ENCODE measurements at regions not wholly inside any gene's neighbourhood (a gene's known extent, or its start where the extent isn't known, plus 50 kb on each side); places are given as distances from the start of the nearest gene placed in this dataset.
"Not testable (repeated sequence)": the region's sequence is repeated elsewhere in the genome, so short reads cannot be mapped to it uniquely, and the experiment has no call there.

GRCh38 chr2:136322428-136322827, 204.5 kb upstream of the CXCR4 start:
- in situ Hi-C loops (cut with HindIII; ENCODE audit: low pct_ligation_motif_present, low pct_unique_long_range_greater_than_20kb, low sequenced_read_pairs), result no loop called here
- no peak for DNase-seq

- DNase-seq, result no peak
- in situ Hi-C loops (cut with HindIII; ENCODE audit: low pct_ligation_motif_present, low pct_unique_long_range_greater_than_20kb, low sequenced_read_pairs), result no loop called here
Measured at GRCh38 chr2:136319651-136320050, 201.7 kb upstream of the CXCR4 start.

DNA sequence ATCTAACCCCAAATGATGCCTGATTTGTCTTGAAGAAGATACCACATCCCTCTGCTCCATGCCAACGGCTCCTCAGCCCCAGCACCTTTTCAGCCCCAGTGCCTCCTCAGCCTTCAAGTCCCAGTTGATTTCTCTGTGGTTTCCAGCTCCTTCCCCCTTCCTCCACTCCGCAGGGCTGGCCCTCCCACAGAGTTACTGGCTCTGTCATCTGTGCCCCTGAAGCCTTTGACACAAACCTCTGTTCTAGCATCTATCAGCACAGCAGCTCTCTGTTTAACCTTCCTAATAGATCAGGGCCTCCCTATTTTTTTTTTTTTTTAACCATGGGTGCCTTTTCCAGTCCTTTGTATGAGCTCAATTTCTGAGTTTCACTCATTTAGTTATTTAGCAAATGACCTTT, 201.3 kb upstream of the CXCR4 start:
- in situ Hi-C loops (cut with HindIII; ENCODE audit: low pct_ligation_motif_present, low pct_unique_long_range_greater_than_20kb, low sequenced_read_pairs), result no loop called here
- no peak for DNase-seq

GRCh38 chr2:136314240-136314639, 196.3 kb upstream of the CXCR4 start:
- in situ Hi-C loops (cut with HindIII; ENCODE audit: low pct_ligation_motif_present, low pct_unique_long_range_greater_than_20kb, low sequenced_read_pairs), result no loop called here
- no peak for DNase-seq

DNA sequence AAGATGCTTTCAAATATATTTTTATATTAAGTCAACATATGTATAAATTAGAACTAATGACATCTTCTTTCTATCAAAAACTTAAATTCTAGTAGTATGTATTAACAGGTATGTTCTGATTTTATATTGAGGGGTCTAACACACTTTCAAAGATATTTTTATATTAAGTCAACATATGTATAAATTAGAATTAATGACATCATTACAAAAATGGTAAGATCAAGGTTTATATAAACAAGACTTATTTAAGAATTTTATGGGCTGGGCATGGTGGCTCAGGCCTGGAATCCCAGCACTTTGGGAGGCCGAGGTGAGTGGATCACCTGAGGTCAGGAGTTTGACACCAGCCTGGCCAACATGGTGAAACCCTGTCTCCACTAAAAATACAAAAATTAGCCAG, 194.6 kb upstream of the CXCR4 start:
- DNase-seq; in situ Hi-C loops (cut with HindIII; ENCODE audit: low pct_ligation_motif_present, low pct_unique_long_range_greater_than_20kb, low sequenced_read_pairs): not testable (repeated sequence)

DNA sequence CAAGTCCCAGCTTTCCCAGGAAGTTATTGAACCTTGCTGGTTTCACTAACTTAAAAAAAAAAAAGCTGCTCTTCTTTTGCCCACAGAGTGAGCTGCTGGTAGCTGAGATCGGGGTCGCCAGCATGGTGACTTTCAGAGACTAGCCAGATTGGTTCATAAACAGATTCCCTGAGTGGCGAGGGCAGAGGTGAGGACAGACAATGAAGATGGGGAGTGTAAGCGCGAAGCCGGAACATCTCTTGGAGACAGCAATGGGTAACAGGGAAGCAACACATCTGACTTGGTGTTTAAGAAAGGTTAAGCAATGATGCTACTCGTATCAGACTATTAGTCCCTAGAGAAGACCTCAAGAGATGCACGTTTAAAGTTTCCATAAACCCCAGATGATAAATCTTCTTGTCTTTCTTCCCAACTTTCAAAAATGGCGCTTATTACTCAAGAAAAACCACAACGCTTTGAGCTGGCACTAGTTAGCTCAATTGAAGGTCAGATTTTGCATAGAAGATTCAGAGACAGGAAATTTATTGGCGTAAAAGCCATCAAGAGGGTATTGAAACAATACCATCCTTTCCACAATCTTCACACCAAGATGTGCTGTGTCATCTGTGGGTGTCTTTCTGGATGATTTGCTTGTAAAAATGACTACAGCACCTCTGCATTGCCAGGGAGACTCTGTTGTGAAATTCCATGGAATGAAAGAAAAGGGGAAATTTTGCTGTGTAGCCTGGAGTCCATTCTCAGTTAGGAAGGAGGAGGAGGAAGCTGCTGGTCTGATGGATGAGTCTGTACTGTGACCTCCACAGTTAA, 193.1 kb upstream of the CXCR4 start:
- in situ Hi-C loops (cut with HindIII; ENCODE audit: low pct_ligation_motif_present, low pct_unique_long_range_greater_than_20kb, low sequenced_read_pairs), result no loop called here
- no peak for DNase-seq

DNA sequence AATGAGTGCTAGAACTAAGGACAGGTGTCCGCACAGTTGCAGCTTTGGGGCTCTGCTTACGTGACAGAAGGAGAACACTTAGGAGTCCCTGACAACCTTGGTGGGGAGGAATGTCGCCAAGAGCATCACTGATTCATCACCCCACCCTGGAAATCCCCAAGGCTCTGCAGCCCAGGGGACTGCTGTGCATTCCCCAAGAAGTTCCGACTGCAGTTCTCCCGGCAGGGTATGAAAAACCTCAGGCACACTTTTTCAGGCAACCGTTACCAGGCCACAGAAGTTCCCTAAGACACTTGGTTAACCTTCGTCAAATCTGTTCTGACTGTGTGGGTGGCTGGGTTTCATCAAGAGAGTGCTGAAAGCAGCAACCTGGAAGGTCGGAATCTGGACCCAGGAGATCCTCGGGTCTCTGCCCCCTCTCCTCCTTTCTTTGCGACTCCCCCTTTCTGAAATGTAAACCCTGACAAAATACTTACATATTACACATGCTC, 192.1 kb upstream of the CXCR4 start:
- in situ Hi-C loops (cut with HindIII; ENCODE audit: low pct_ligation_motif_present, low pct_unique_long_range_greater_than_20kb, low sequenced_read_pairs), result no loop called here
- DNase-seq, result no peak

DNA sequence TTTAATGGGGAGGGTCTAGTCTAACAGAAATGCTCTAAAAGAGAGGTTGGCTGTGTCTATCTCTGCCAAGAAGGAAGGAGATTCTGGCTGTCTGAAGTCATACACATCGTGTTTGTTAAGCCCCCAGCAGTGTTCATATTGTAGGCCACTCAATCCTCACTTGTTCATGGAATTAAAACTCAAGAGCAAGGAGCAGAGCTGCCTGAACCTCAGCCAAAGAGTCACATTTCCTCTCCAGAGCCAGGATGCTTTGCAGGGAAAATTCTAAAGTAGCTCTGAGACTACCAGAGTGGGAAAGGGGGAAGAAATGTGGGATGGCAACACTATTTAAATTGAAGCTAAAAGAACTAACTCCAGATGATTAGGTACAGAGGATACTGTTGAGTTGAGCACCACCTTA, 190.7 kb upstream of the CXCR4 start:
- in situ Hi-C loops (cut with HindIII; ENCODE audit: low pct_ligation_motif_present, low pct_unique_long_range_greater_than_20kb, low sequenced_read_pairs), result no loop called here
- DNase-seq, result no peak

- in situ Hi-C loops (cut with HindIII; ENCODE audit: low pct_ligation_motif_present, low pct_unique_long_range_greater_than_20kb, low sequenced_read_pairs), result no loop called here
- DNase-seq, result no peak
Measured at GRCh38 chr2:136306836-136307235, 188.9 kb upstream of the CXCR4 start.

DNA sequence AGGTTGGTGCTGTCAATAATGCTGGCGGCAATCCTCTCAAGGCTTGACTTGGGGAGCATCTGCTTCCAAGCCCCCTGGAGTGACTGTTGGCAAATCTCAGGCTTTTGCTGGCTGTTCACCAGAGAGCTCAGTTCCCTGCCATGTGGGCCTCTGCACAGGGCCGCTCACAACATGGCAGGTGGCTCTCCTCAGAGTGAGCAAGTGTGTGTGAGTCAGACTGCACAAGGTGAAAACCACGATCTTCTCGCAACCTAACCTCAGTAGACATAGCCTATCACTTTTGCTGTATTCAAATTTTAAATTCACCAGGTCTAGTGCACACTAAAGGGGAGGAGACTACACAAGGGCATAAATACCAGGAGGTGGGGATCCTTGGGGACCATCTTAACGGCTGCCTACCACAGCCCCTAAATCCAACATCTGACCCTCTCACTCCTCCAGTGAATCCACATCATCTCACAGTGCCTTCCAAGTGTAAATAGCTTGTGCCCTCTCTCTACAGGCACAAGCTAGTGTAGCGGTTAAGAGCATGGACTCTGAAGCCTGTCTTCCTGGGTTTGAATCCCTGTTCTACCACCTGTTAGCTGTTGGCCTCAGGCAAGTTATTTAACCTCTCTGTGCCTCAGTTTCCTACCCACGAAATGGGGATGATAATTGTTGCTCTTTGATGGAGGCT, 187.7 kb upstream of the CXCR4 start:
- in situ Hi-C loops (cut with HindIII; ENCODE audit: low pct_ligation_motif_present, low pct_unique_long_range_greater_than_20kb, low sequenced_read_pairs), result no loop called here
- no peak for DNase-seq

GRCh38 chr2:136301006-136301405, 183.1 kb upstream of the CXCR4 start:
- DNase-seq, result no peak
- in situ Hi-C loops (cut with HindIII; ENCODE audit: low pct_ligation_motif_present, low pct_unique_long_range_greater_than_20kb, low sequenced_read_pairs), result no loop called here

DNA sequence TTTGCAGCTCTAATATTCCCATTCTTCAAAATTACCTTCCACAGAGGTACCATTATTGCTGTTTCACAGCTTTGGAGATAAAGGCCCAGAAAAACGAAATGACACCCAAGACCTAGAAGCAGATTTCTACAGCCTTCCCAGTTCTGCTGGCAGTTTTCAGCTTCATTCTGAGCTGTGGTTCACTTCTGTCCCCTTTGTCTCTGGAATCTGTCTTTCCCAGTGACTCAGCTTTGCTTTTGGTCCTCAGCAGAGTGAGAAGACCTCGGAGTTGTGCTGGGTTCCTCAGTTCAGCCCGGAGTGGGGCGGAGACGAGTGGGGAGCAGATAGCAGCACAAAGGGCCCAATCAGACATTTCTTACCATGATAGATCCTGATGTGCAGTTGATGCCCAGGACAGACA, 180.7 kb upstream of the CXCR4 start:
- in situ Hi-C loops (cut with HindIII; ENCODE audit: low pct_ligation_motif_present, low pct_unique_long_range_greater_than_20kb, low sequenced_read_pairs), result no loop called here
- DNase-seq, result no peak

GRCh38 chr2:136297994-136298393, 180.0 kb upstream of the CXCR4 start:
- in situ Hi-C loops (cut with HindIII; ENCODE audit: low pct_ligation_motif_present, low pct_unique_long_range_greater_than_20kb, low sequenced_read_pairs), result no loop called here
- no peak for DNase-seq

DNA sequence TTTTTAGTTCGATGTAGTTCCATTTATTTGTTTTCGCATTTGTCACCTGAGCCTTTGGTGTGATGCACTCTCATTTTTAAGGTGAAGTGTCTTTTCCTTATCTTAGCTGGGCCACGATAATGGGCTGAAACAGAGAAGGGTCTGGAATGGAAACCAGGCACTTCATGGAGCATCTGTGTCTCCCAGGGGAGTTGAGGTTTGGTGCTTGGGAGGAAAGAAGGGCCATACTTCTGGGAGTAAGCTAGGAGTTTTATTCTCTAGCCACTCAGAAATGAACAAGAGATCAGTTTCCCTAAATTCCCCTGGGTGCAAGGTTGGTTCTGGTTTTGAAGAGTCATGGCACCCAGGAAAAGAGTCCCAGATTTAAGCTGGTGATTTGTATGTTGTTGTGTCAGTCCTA, 179.4 kb upstream of the CXCR4 start:
- DNase-seq, result no peak
- in situ Hi-C loops (cut with HindIII; ENCODE audit: low pct_ligation_motif_present, low pct_unique_long_range_greater_than_20kb, low sequenced_read_pairs), result no loop called here

DNA sequence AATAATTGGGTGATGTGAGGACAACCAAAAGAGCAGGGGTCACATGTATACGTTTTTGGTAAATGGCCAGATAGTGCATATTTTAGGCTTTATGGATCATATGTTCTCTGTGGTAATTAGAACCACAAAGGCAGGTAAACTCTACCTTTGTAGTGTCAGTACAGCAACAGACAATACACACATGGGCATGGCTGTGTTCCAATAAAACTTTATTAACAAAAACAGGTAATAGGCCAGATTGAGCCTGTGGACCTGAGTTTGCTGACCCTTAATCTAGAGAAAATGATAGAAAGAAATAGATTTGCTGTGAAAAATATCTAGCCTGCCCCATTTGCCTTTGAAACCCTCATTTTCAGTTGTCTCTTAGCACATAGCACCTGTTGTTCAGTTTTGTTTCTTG, 177.2 kb upstream of the CXCR4 start:
- no peak for DNase-seq
- in situ Hi-C loops (cut with HindIII; ENCODE audit: low pct_ligation_motif_present, low pct_unique_long_range_greater_than_20kb, low sequenced_read_pairs), result no loop called here

DNA sequence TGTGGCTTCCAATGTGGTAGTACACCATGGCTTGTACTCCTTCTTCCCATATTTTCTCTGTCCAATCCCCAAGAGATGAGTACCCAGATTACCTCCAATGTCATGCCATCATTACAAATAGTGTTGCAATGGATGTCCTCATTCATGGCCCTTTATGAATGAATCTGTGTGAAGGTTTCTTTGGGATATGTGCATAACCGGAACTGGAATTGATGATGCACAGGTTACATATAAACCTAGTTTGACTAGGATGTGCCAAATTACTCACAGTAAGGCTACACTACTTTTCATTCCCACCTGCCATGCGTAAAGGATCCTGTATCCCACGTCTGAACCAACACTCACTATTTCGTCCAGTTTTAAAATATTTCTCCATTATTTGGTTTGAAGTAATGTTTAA, 173.9 kb upstream of the CXCR4 start:
- in situ Hi-C loops (cut with HindIII; ENCODE audit: low pct_ligation_motif_present, low pct_unique_long_range_greater_than_20kb, low sequenced_read_pairs), result no loop called here
- peak; percentile 32 for DNase-seq

- in situ Hi-C loops (cut with HindIII; ENCODE audit: low pct_ligation_motif_present, low pct_unique_long_range_greater_than_20kb, low sequenced_read_pairs), result no loop called here
- no peak for DNase-seq
Measured at GRCh38 chr2:136290326-136290725, 172.4 kb upstream of the CXCR4 start.

DNA sequence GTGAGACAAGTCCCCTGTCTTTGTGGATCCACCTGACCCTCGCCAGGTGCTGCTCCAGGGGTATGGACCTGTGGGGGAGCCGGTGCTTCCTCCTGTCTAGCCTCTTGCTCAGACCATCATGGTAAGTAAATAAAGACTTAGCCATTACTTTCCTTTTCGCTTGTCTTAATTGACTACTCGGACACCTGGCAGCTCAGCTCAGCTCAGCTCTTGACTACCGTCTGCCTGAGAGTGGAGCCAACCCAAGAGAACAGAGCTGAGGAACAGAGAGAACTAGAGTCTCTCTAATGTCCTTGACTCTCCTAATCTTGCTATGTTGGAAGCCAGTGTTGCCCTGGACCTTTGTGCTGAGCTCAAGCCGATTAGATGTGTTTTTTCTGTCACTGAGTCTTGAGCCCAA, 170.3 kb upstream of the CXCR4 start:
- DNase-seq, result no peak
- in situ Hi-C loops (cut with HindIII; ENCODE audit: low pct_ligation_motif_present, low pct_unique_long_range_greater_than_20kb, low sequenced_read_pairs), result no loop called here

GRCh38 chr2:136286423-136286822, 168.5 kb upstream of the CXCR4 start:
- no peak for DNase-seq
- in situ Hi-C loops (cut with HindIII; ENCODE audit: low pct_ligation_motif_present, low pct_unique_long_range_greater_than_20kb, low sequenced_read_pairs), result no loop called here
